ENCODE measurements at regions not wholly inside any gene's neighbourhood (a gene's known extent, or its start where the extent isn't known, plus 50 kb on each side); places are given as distances from the start of the nearest gene placed in this dataset.

DNA sequence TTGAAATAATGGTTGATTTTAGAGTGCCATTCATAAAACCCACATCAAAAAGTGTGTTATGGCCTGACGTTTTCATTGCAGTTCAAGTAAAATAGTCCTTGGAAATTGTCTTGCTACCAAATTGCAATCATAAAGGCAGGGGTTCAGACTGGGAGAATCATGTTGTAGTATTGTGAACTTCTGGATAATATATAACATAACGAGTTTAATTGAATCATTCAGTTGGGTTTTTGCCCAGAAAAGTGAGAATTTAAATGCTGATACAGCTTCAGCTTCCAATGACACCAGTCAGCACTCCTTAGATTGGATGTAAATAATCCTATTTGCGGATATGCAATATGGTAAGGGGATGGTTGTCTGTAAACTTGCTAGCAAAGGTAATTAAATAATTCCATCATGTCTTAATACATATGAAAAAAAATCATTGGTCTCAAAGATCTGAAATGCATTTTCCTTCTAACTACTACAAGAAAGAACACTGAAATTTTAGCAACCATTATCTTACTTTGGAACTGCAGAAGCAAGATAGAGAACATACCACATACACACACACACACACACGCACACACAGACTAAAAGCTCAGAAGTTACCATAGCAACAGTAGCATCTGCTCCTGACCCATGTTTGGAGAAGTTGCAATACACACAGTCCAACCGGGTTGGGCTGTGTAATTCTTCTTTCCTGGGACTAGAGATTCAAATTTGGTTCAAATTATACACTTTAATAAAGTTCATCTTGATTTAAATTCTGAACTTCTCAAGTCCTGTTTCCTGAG, 686.2 kb upstream of the NR2F2 start:
- TF ChIP-seq, protein P1, sequence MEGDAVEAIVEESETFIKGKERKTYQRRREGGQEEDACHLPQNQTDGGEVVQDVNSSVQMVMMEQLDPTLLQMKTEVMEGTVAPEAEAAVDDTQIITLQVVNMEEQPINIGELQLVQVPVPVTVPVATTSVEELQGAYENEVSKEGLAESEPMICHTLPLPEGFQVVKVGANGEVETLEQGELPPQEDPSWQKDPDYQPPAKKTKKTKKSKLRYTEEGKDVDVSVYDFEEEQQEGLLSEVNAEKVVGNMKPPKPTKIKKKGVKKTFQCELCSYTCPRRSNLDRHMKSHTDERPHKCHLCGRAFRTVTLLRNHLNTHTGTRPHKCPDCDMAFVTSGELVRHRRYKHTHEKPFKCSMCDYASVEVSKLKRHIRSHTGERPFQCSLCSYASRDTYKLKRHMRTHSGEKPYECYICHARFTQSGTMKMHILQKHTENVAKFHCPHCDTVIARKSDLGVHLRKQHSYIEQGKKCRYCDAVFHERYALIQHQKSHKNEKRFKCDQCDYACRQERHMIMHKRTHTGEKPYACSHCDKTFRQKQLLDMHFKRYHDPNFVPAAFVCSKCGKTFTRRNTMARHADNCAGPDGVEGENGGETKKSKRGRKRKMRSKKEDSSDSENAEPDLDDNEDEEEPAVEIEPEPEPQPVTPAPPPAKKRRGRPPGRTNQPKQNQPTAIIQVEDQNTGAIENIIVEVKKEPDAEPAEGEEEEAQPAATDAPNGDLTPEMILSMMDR (IDR thresholded peaks at IDR 0.05; ENCODE audit: low read depth, low read length, poor library complexity, severe bottlenecking): no peak
- TF ChIP-seq EZH2phosphoT487 (IDR thresholded peaks at IDR 0.05; ENCODE audit: borderline replicate concordance, low read length): no peak

Measured in DOHH2 (cell line).